ENCODE measurements at regions not wholly inside any gene's neighbourhood (a gene's known extent, or its start where the extent isn't known, plus 50 kb on each side); places are given as distances from the start of the nearest gene placed in this dataset.

DNA sequence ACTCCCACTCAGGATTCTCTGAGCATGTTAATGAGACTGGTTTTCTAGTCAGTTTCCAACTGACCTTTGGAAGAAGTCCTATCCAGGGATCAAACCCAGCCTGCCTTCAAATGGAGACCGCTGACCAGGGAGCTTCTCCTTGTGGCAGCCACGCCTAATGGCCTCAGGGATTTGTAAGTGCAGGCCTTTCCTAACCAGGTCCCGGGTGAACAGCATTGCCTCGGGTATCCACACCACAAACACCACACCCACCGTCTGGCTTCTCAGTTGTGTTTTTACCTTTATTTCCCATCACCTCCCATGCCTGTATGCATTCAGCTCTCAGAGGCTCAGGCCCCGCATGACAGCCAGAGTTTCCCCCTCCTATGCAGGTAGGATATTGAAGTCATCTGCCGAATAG is 406.3 kb upstream of the HS6ST1 start:
- TF ChIP-seq, protein P1, sequence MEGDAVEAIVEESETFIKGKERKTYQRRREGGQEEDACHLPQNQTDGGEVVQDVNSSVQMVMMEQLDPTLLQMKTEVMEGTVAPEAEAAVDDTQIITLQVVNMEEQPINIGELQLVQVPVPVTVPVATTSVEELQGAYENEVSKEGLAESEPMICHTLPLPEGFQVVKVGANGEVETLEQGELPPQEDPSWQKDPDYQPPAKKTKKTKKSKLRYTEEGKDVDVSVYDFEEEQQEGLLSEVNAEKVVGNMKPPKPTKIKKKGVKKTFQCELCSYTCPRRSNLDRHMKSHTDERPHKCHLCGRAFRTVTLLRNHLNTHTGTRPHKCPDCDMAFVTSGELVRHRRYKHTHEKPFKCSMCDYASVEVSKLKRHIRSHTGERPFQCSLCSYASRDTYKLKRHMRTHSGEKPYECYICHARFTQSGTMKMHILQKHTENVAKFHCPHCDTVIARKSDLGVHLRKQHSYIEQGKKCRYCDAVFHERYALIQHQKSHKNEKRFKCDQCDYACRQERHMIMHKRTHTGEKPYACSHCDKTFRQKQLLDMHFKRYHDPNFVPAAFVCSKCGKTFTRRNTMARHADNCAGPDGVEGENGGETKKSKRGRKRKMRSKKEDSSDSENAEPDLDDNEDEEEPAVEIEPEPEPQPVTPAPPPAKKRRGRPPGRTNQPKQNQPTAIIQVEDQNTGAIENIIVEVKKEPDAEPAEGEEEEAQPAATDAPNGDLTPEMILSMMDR (IDR thresholded peaks at IDR 0.05; ENCODE audit: insufficient read depth, low read length, poor library complexity, severe bottlenecking), result no peak
- TF ChIP-seq EZH2phosphoT487 (conservative IDR thresholded peaks at IDR 0.05; ENCODE audit: low read length), result no peak
